GM23338 (cell line): ENCODE measurements at regions not wholly inside any gene's neighbourhood (a gene's known extent, or its start where the extent isn't known, plus 50 kb on each side); places are given as distances from the start of the nearest gene placed in this dataset.

ENCODE experiments used
- EZH2 ChIP-seq: fragments of 200-600 bp; sonication (generic); IDR thresholded peaks from one replicate; pipeline ENCODE4 v1.8.0; 2017; ENCODE audit warnings: antibody characterized with exemption, mild to moderate bottlenecking, low read depth; ENCODE audit not compliant: unreplicated experiment
- POLR2AphosphoS5 ChIP-seq: IDR thresholded peaks from 2 replicates; pipeline ENCODE4 v1.6.1; 2016; ENCODE audit warnings: antibody characterized with exemption, low read depth
- ZNF114 ChIP-seq: fragments of 250-450 bp; sonication (Bioruptor Pico); IDR thresholded peaks from 2 replicates; pipeline ENCODE4 v1.5.0; 2020; ENCODE audit warnings: mild to moderate bottlenecking, moderate library complexity
- TF ChIP-seq, protein P1 (sequence below), 2 experiments: fragments of 200-600 bp in 1 of 2; sonication (generic) in 1 of 2; conservative IDR thresholded peaks; 2 replicates each; pipeline versions ENCODE4 v1.5.1 to v1.6.1; 2016 to 2017; ENCODE audit warnings: antibody characterized with exemption in 2 of 2, low read depth in 2 of 2, mild to moderate bottlenecking in 2 of 2, moderate library complexity in 1 of 2

DNA sequence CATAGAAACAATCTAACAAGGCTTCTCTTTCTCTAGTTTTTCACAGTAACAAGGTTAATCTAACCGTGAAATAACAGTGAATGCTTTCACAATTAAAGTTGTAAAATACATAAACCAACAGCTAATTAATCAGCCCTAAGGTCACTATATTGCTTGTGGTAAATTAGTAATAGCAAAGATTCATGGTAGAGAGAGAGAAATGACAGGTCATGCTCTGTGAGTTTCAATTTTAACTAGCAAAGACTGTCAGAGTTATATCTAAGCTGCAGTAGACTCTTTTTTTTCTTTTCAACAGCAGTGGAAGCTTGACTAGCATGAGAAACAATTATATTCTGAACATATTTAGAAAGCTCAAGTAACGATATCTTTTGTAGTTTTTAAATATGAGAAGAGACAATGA lies 1068.0 kb downstream of the MAT2B start:
- TF ChIP-seq, protein P1, sequence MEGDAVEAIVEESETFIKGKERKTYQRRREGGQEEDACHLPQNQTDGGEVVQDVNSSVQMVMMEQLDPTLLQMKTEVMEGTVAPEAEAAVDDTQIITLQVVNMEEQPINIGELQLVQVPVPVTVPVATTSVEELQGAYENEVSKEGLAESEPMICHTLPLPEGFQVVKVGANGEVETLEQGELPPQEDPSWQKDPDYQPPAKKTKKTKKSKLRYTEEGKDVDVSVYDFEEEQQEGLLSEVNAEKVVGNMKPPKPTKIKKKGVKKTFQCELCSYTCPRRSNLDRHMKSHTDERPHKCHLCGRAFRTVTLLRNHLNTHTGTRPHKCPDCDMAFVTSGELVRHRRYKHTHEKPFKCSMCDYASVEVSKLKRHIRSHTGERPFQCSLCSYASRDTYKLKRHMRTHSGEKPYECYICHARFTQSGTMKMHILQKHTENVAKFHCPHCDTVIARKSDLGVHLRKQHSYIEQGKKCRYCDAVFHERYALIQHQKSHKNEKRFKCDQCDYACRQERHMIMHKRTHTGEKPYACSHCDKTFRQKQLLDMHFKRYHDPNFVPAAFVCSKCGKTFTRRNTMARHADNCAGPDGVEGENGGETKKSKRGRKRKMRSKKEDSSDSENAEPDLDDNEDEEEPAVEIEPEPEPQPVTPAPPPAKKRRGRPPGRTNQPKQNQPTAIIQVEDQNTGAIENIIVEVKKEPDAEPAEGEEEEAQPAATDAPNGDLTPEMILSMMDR (conservative IDR thresholded peaks at IDR 0.05; ENCODE audit: low read depth in 2 of 2), result no peak
- TF ChIP-seq EZH2 (no peak), POLR2AphosphoS5 (no peak), ZNF114 (CRISPR knock-in tag) (no peak)
